ENCODE measurements at regions not wholly inside any gene's neighbourhood (a gene's known extent, or its start where the extent isn't known, plus 50 kb on each side); places are given as distances from the start of the nearest gene placed in this dataset.

DNA sequence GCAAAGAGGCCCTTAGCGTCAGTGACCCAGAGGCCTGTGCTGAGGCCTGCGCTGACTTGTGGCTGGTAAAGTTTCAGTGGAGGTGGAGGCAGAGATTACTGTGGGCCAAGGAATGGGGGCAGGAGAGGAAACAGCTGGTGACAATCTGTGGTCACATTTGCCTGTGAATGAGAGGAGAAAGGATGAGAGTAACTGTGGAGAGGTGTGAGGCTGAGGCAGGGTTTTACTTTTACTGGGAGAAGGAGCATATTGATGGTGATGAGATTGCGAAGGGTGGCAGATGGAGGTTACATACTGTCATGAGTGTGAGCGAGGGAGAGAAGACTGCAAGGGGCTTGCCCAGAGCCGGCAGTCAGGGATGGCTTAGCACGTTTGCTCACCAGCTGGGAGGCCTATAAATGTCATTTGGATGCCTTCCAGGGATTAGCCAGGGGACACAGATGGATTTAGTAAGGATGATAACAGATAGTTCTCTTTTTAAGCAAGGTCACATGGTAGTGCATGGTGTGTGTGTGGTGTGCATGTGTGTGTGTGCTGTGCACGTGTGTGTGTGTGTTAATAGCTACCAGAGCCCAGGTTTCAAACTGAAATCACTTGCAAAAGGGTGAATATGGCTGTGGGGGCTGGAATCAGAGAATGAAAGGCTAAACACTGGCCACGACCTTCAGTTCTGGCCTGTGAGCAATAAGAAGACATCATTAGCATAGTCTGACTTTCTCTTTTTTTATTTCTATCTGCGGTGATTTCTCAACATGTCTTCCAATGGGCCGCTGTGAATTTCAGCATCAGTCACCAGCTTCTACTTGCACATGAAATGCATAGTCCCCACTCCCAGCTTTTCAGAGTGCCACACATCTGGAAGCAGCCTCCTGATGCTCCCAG, 291.5 kb upstream of the ZNF32 start:
- Histone ChIP-seq H3K4me1 (ENCODE audit: control insufficient read depth in 4 of 4, insufficient read depth in 4 of 4, low read length in 3 of 4) (no peaks in the 10 kb centered on the region), H3K9ac (ENCODE audit: low read depth in 1 of 2, low read length in 2 of 2) (no peak overlapping the region), H3K27me3 (ENCODE audit: control insufficient read depth in 4 of 4, insufficient read depth in 4 of 4, low read length in 3 of 4) (no peaks in the 10 kb centered on the region), H3K36me3 (ENCODE audit: control insufficient read depth in 4 of 4, insufficient read depth in 3 of 4, low read depth in 1 of 4, low read length in 3 of 4) (no peaks in the 10 kb centered on the region), H3K4me3 (ENCODE audit: low read depth in 1 of 3, low read length in 3 of 3) (no peak overlapping the region), H3K27ac (ENCODE audit: low read depth in 1 of 2, low read length in 2 of 2) (no peak overlapping the region), H3K9me3 (ENCODE audit: control insufficient read depth in 4 of 4, low read length in 3 of 4) (no peaks in the 10 kb centered on the region)
- 65% methylated on average over 10 of the region's 10 CpGs for WGBS
- DNase-seq (ENCODE audit: low spot score): peak; percentile 10
- TF ChIP-seq, protein P1, sequence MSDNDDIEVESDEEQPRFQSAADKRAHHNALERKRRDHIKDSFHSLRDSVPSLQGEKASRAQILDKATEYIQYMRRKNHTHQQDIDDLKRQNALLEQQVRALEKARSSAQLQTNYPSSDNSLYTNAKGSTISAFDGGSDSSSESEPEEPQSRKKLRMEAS (IDR thresholded peaks at IDR 0.05): no peak
- TF ChIP-seq FOXA2 (IDR thresholded peaks at IDR 0.05): no peak
- TF ChIP-seq NR2F2 (IDR thresholded peaks at IDR 0.05): no peak
- no peak for TF ChIP-seq HNF4A (conservative IDR thresholded peaks at IDR 0.05)
- no peak for TF ChIP-seq RXRA (IDR thresholded peaks at IDR 0.05)
- TF ChIP-seq GABPA (IDR thresholded peaks at IDR 0.05 in 1 of 2, conservative IDR thresholded peaks at IDR 0.05 in 1 of 2): no peak
- TF ChIP-seq HNF4G (IDR thresholded peaks at IDR 0.05): no peak
- TF ChIP-seq FOXA1 (IDR thresholded peaks at IDR 0.05): no peak
- TF ChIP-seq, protein P2, sequence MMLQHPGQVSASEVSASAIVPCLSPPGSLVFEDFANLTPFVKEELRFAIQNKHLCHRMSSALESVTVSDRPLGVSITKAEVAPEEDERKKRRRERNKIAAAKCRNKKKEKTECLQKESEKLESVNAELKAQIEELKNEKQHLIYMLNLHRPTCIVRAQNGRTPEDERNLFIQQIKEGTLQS (IDR thresholded peaks at IDR 0.05): no peak
- no peak for TF ChIP-seq SP1 (IDR thresholded peaks at IDR 0.05)
- no peak for TF ChIP-seq RAD21 (IDR thresholded peaks at IDR 0.05)
- no peak for TF ChIP-seq EGR1 (IDR thresholded peaks at IDR 0.05; ENCODE audit: low read depth in 2 of 2)
- TF ChIP-seq, protein P3, sequence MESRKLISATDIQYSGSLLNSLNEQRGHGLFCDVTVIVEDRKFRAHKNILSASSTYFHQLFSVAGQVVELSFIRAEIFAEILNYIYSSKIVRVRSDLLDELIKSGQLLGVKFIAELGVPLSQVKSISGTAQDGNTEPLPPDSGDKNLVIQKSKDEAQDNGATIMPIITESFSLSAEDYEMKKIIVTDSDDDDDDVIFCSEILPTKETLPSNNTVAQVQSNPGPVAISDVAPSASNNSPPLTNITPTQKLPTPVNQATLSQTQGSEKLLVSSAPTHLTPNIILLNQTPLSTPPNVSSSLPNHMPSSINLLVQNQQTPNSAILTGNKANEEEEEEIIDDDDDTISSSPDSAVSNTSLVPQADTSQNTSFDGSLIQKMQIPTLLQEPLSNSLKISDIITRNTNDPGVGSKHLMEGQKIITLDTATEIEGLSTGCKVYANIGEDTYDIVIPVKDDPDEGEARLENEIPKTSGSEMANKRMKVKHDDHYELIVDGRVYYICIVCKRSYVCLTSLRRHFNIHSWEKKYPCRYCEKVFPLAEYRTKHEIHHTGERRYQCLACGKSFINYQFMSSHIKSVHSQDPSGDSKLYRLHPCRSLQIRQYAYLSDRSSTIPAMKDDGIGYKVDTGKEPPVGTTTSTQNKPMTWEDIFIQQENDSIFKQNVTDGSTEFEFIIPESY (IDR thresholded peaks at IDR 0.05): no peak
- no peak for TF ChIP-seq TAF1 (conservative IDR thresholded peaks at IDR 0.05)
- no peak for TF ChIP-seq YY1 (IDR thresholded peaks at IDR 0.05)
- TF ChIP-seq, protein P4, sequence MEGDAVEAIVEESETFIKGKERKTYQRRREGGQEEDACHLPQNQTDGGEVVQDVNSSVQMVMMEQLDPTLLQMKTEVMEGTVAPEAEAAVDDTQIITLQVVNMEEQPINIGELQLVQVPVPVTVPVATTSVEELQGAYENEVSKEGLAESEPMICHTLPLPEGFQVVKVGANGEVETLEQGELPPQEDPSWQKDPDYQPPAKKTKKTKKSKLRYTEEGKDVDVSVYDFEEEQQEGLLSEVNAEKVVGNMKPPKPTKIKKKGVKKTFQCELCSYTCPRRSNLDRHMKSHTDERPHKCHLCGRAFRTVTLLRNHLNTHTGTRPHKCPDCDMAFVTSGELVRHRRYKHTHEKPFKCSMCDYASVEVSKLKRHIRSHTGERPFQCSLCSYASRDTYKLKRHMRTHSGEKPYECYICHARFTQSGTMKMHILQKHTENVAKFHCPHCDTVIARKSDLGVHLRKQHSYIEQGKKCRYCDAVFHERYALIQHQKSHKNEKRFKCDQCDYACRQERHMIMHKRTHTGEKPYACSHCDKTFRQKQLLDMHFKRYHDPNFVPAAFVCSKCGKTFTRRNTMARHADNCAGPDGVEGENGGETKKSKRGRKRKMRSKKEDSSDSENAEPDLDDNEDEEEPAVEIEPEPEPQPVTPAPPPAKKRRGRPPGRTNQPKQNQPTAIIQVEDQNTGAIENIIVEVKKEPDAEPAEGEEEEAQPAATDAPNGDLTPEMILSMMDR (IDR thresholded peaks at IDR 0.05; ENCODE audit: low read depth, low read length, missing input control): no peak
- TF ChIP-seq JUND (IDR thresholded peaks at IDR 0.05): no peak
- TF ChIP-seq, protein P5, sequence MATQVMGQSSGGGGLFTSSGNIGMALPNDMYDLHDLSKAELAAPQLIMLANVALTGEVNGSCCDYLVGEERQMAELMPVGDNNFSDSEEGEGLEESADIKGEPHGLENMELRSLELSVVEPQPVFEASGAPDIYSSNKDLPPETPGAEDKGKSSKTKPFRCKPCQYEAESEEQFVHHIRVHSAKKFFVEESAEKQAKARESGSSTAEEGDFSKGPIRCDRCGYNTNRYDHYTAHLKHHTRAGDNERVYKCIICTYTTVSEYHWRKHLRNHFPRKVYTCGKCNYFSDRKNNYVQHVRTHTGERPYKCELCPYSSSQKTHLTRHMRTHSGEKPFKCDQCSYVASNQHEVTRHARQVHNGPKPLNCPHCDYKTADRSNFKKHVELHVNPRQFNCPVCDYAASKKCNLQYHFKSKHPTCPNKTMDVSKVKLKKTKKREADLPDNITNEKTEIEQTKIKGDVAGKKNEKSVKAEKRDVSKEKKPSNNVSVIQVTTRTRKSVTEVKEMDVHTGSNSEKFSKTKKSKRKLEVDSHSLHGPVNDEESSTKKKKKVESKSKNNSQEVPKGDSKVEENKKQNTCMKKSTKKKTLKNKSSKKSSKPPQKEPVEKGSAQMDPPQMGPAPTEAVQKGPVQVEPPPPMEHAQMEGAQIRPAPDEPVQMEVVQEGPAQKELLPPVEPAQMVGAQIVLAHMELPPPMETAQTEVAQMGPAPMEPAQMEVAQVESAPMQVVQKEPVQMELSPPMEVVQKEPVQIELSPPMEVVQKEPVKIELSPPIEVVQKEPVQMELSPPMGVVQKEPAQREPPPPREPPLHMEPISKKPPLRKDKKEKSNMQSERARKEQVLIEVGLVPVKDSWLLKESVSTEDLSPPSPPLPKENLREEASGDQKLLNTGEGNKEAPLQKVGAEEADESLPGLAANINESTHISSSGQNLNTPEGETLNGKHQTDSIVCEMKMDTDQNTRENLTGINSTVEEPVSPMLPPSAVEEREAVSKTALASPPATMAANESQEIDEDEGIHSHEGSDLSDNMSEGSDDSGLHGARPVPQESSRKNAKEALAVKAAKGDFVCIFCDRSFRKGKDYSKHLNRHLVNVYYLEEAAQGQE (IDR thresholded peaks at IDR 0.05): no peak

Data from liver (tissue), 8 donors.